ENCODE measurements at regions not wholly inside any gene's neighbourhood (a gene's known extent, or its start where the extent isn't known, plus 50 kb on each side); places are given as distances from the start of the nearest gene placed in this dataset.

DNA sequence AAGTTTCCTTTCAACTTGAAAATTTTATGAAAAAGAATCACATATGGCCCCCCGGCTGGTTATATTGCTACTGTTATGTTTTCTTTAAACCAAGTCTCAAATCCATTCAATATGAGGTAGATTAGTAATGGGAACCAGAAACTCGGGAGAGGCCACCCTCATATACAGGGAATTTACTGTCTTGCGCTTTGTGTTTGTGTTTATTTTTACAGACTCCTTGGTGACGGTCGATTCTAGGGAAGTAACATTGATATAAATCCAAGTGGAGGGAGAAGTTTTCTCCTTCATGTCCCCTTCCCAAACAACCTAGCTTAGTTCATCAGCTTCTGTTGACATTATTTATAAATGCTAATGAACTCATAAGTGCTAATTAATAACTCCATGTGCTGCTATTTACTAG is 163.5 kb upstream of the LMO4 start:
- H3K36me3 Mint-ChIP-seq (ENCODE audit: insufficient read depth in 2 of 2) = no peaks in the 10 kb centered on the region
- no peak for ATAC-seq (replicated peaks in 1 of 2)
- H3K4me3 Mint-ChIP-seq = no peak overlapping the region

DNA sequence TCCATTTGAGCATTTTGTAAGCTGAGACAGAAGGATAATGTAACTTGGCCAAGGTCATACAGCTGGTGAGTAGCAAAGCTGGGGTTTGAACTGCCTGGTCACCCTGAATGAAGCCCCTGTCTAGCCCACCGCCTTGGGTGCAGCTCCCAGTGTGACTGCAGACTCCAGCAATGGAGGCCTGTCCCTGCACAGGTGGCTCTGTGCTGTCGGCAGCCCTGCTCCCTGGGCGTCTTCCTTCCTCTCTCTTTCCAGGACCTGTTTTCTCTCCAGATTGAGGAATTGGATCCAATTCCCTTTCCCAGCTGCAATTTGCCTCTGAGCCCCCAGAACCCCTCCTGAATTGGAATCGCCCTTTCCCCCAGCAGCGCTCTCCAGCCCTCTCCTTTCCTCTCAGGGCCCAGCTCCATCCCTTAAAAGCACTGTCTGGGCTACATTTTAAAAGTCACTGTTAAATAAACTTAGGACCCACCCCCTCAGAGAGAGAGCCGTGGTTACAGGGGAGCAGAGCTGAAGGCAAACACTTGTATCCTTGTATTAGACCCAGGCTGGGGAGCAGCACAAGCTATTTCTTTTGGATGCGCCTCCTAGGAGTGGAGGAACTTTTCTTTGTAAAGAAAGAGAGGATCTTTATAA is 161.4 kb upstream of the LMO4 start:
- Mint-ChIP-seq H3K27ac (no peak overlapping the region), H3K27me3 (ENCODE audit: low read depth) (peaks cover 38% of the 10 kb centered on the region), H3K9me3 (no peaks in the 10 kb centered on the region), H3K4me1 (ENCODE audit: low read depth) (no peaks in the 10 kb centered on the region), H3K36me3 (ENCODE audit: insufficient read depth in 2 of 2) (no peaks in the 10 kb centered on the region), H3K4me3 (no peak overlapping the region)
- DNase-seq (no peak), ATAC-seq (replicated peaks in 1 of 2) (no peak)

More for the DNA sequence above, 163.5 kb upstream of the LMO4 start:
- DNase-seq = no peak
- Mint-ChIP-seq H3K27ac (no peak overlapping the region), H3K27me3 (ENCODE audit: low read depth) (peaks cover 42% of the 10 kb centered on the region), H3K4me1 (ENCODE audit: low read depth) (no peaks in the 10 kb centered on the region), H3K9me3 (no peaks in the 10 kb centered on the region)

DNA sequence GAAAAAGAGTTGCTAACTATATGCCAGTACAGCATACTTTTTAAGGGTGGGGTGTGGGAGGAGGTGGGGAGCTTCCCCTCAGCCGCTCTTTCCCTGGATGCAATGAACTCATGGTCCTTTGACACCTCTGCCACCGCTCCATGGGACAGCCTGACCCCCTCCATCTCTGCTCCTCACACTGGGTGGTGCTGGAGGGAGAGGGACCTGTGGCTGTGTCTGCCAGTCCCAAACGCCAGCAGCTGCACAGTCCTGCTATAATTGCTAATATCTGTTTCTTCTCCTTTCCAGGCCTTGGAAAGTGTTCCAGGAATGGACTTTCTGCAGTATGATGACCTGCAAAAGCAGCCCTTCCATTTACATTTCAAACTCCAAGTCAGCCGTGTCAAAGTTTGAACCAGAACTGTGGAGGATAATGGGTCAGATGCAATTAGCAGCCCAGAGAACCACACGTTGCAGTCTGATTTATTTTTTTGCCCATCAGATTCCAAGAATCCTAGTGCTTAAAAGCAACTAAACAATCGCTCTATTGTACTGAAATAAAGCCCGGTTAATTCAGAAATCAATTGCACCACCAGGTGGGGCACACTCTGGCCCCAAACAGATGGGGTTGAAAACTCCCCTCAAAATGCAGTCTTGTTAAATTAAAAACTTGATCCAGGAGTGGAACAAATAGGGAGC is 160.7 kb upstream of the LMO4 start:
- no peak overlapping the region for H3K4me3 Mint-ChIP-seq
- DNase-seq (no peak), ATAC-seq (replicated peaks in 1 of 2) (no peak)
- no peaks in the 10 kb centered on the region for H3K9me3 Mint-ChIP-seq
- H3K27me3 Mint-ChIP-seq (ENCODE audit: low read depth) = peaks cover 31% of the 10 kb centered on the region
- H3K27ac Mint-ChIP-seq = no peak overlapping the region
- H3K36me3 Mint-ChIP-seq (ENCODE audit: insufficient read depth in 2 of 2) = no peaks in the 10 kb centered on the region
- no peaks in the 10 kb centered on the region for H3K4me1 Mint-ChIP-seq (ENCODE audit: low read depth)

DNA sequence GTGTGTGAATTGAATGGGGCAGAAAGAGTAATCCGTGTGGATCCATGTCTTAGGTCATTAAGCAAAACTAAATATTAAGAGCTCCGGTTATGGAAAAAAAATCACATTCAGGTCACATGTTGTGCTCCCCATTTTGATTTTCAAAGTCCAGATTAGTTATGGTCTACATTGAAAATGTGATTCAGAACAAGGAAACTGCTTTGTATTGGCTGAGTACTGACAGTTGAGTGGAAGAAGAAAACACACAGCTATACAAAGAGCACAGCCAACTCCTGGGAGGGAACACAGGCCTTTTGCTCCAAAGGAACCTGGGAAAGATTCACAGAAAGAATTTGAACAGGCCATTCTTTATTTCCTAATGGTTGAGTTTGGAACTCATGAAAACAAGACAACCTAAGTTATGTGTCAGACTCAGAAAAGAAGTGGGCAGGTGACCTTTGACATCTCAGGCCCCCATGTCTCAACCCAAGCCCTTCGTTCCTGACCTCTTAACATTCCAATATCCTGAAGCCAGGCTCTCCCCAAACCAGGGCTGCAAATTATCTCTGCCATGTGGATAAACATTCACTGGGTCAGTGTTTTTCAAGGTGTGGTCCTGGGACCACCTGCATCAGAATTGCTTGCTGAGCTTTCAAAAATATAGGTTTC is 159.3 kb upstream of the LMO4 start:
- Mint-ChIP-seq H3K4me3 (no peak overlapping the region), H3K4me1 (ENCODE audit: low read depth) (no peaks in the 10 kb centered on the region), H3K27ac (no peak overlapping the region), H3K27me3 (ENCODE audit: low read depth) (peaks cover 31% of the 10 kb centered on the region), H3K36me3 (ENCODE audit: insufficient read depth in 2 of 2) (no peaks in the 10 kb centered on the region), H3K9me3 (no peaks in the 10 kb centered on the region)
- DNase-seq = no peak
- no peak for ATAC-seq (replicated peaks in 1 of 2)

DNA sequence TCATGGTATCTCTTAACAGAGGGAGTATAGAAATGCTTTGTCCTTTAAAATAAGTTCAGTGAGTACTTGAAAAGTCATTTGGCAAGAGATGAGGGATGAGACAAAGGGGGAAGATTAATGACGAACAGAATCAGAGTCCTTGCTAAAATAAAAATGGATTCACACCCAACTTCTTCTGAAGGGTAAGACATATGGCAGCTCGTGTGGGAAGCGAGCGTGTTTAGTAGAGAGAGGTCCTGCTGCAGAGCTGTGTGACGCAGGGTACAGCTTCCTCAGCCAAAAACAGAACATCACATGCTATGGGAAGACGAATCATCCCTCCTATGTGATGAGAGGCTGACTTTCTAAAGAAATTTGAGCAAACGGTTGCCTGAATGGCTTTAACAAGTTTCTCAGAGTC is 158.5 kb upstream of the LMO4 start:
- no peak overlapping the region for H3K4me3 Mint-ChIP-seq
- DNase-seq (no peak), ATAC-seq (replicated peaks in 1 of 2) (no peak)
- H3K4me1 Mint-ChIP-seq (ENCODE audit: low read depth) = no peaks in the 10 kb centered on the region
- peaks cover 30% of the 10 kb centered on the region for H3K27me3 Mint-ChIP-seq (ENCODE audit: low read depth)
- no peaks in the 10 kb centered on the region for H3K36me3 Mint-ChIP-seq (ENCODE audit: insufficient read depth in 2 of 2)
- H3K27ac Mint-ChIP-seq = no peak overlapping the region
- no peaks in the 10 kb centered on the region for H3K9me3 Mint-ChIP-seq

DNA sequence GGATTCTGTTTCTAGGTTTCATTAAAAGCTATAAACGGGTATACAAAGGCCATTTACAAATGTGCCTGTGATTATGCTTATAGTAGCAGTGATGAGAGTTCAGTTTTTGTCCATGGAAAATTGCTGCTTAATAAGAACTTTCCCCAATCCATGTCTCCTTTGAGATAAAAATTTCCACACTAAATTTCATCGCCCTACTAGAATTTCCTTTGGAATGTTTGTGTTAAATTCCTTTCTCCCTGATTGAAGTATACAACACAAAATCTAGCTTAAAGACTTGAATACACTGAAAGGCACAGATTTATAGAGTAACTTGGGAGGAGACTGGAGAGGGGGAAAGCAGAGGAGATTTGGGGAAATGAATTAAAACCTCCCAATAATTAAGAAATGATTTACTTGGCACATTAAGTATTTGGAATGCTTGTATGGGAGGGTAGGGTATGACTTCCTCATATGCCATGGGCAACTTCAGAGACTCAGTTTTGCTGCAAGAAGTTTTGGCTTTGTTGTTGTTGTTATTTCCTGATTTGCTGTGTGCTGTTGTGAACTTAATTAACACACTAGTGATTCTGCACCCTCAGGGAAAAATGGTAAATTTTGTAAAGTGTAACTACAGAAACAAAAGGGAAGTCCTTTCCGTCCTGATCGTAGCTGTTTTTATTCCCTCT is 157.6 kb upstream of the LMO4 start:
- no peak overlapping the region for H3K4me3 Mint-ChIP-seq
- H3K27ac Mint-ChIP-seq = no peak overlapping the region
- no peaks in the 10 kb centered on the region for H3K36me3 Mint-ChIP-seq (ENCODE audit: insufficient read depth in 2 of 2)
- ATAC-seq (replicated peaks in 1 of 2) (no peak), DNase-seq (no peak)
- H3K27me3 Mint-ChIP-seq (ENCODE audit: low read depth) = peaks cover 24% of the 10 kb centered on the region
- no peaks in the 10 kb centered on the region for H3K9me3 Mint-ChIP-seq
- no peaks in the 10 kb centered on the region for H3K4me1 Mint-ChIP-seq (ENCODE audit: low read depth)

DNA sequence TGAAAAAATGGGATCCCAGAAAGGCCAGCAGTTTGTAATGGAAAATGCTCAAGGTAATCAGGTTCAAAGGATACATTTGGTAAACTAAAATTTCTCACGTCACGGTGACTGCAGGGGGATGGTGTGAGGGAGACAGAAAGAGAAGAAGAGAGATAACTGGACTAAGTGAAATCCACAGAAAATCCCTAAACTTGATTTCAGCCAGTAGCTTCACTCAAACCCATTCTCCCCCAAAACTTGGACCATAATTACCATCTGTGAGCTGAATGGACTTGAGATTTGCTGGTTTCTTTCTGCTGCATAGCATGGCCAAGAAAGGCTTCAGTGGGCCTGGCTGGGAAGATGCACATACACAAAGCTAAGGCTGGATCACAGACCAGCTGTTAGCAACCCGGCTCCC is 155.4 kb upstream of the LMO4 start:
- Mint-ChIP-seq H3K27ac (no peak overlapping the region), H3K9me3 (no peaks in the 10 kb centered on the region), H3K36me3 (ENCODE audit: insufficient read depth in 2 of 2) (no peaks in the 10 kb centered on the region), H3K27me3 (ENCODE audit: low read depth) (peaks cover 19% of the 10 kb centered on the region), H3K4me3 (no peak overlapping the region), H3K4me1 (ENCODE audit: low read depth) (no peaks in the 10 kb centered on the region)
- DNase-seq (no peak), ATAC-seq (replicated peaks in 1 of 2) (no peak)

DNA sequence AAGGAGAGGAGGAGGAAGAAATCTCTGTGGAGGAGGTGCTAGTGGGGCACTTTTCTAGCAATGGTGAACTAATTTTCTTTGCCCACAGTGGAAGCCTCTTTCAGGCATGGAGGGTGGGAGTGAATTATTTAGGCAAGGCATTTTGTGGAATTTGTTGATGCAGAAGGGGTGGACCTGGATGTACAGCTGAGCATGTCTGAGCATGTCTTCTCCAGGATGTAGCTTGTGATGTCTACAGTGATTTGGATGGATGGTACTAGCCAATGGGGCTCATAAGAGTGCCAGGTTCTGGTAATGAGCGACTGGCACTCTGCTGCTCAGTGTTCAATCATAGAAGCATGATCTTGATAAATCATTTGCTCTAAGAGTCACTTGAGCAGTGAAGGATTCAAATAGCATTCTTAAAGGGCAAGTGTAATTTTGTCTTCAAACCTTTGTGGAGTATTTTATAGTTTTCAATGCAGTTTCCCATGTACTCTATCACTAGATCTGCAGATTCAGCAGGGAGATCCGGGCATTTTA is 153.9 kb upstream of the LMO4 start:
- H3K9me3 Mint-ChIP-seq = no peaks in the 10 kb centered on the region
- peaks cover 19% of the 10 kb centered on the region for H3K27me3 Mint-ChIP-seq (ENCODE audit: low read depth)
- no peaks in the 10 kb centered on the region for H3K36me3 Mint-ChIP-seq (ENCODE audit: insufficient read depth in 2 of 2)
- no peaks in the 10 kb centered on the region for H3K4me1 Mint-ChIP-seq (ENCODE audit: low read depth)
- H3K27ac Mint-ChIP-seq = no peak overlapping the region
- H3K4me3 Mint-ChIP-seq = no peak overlapping the region
- DNase-seq (no peak), ATAC-seq (replicated peaks in 1 of 2) (no peak)

DNA sequence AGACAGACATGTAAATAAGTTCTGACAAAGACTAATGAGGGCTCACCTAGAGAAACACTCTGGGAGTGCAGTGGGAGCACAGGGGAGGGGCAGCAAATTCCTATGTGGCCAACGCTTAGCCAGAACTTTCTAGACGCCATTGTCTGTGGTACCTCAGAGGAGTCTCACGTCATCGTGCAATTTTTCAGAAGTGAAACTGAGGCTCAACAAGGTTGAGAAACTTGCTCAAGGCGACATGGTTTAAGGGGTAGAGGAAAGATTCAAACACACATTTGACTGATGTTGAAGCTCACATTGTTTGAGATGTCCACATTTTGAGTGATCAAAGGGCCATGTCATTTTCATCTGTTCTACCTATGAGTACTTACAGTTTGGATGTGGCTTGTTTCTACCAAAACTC is 152.6 kb upstream of the LMO4 start:
- Mint-ChIP-seq H3K9me3 (no peaks in the 10 kb centered on the region), H3K4me1 (ENCODE audit: low read depth) (no peaks in the 10 kb centered on the region), H3K27ac (no peak overlapping the region), H3K36me3 (ENCODE audit: insufficient read depth in 2 of 2) (no peaks in the 10 kb centered on the region), H3K27me3 (ENCODE audit: low read depth) (peaks cover 30% of the 10 kb centered on the region), H3K4me3 (no peak overlapping the region)
- ATAC-seq (replicated peaks in 1 of 2) (no peak), DNase-seq (no peak)

DNA sequence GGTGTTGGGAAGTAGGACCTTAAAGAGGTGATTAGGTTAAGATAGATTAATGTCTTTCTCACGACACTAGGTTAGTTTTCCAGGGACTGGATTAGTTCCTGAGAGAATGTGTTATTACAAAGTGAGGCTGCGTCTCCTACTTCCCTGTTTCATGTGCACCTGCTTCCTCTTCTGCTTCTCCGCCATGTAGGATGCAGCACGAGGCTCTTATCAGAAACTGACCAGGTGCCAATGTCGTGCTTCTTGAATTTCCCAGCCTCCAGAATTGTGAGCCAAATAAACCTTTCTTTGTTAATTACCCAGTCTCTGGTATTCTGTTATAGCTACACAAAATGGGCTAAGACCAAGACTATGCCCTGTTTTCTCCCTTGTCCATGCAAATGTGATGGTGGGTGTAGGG is 152.2 kb upstream of the LMO4 start:
- Mint-ChIP-seq H3K27ac (no peak overlapping the region), H3K27me3 (ENCODE audit: low read depth) (peaks cover 35% of the 10 kb centered on the region), H3K36me3 (ENCODE audit: insufficient read depth in 2 of 2) (no peaks in the 10 kb centered on the region), H3K4me3 (no peak overlapping the region), H3K4me1 (ENCODE audit: low read depth) (no peaks in the 10 kb centered on the region), H3K9me3 (no peaks in the 10 kb centered on the region)
- DNase-seq (no peak), ATAC-seq (replicated peaks in 1 of 2) (no peak)

DNA sequence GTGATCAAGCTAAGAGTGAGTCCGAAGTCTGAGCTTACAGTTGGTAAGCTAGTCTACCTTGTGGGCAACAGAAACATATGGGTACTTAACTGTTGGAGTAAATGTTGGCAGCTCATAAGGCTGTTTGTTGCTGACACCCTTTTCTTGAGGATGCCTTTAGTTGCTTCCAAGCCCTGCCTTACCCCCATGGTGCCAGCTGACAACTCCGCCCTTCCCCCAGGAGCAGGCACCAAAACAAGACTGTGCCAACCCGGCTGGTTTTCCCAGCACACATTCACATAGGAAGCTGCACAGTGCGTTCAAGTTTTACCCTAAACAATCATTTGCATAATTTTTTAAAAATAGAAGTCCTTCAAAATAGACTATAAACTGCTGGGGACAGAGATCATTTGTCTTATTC is 150.2 kb upstream of the LMO4 start:
- H3K27me3 Mint-ChIP-seq (ENCODE audit: low read depth) = peaks cover 50% of the 10 kb centered on the region
- DNase-seq (no peak), ATAC-seq (replicated peaks in 1 of 2) (no peak)
- no peaks in the 10 kb centered on the region for H3K9me3 Mint-ChIP-seq
- H3K27ac Mint-ChIP-seq = no peak overlapping the region
- no peak overlapping the region for H3K4me3 Mint-ChIP-seq
- no peaks in the 10 kb centered on the region for H3K36me3 Mint-ChIP-seq (ENCODE audit: insufficient read depth in 2 of 2)
- H3K4me1 Mint-ChIP-seq (ENCODE audit: low read depth) = no peaks in the 10 kb centered on the region

DNA sequence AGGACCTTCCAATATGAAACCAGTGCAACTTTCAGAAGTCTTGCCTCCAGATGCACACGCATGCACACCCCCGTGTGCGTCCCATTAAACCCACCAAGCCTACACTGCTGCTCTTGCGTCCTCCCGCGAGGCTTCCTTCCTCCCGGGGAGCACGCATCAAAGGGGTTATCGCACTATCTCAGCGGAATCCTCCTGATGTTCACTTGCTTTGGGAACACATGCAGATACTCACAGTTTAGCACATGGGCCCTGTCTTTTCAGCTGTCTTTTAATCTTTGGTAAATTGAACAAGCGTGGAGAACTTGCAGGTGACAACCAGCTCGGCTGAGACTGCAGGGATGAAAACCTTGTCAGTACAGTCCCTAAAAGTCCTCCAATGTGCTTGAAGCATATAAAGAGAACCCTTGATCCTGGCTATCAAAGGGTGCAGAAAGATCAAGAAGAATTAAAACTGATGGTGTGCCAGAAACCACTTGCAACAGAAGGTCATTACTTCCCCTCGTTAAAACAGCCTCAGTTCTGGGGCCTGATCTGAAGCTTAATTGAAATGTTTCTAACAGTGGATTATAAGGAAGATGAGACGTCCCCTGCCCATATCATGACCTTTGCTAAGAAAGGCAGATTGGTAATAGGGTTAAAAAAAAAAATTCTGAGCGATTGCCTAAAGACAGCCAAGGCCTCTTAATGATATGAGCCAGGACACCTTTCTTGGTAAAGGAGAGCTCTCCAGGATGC is 149.4 kb upstream of the LMO4 start:
- no peaks in the 10 kb centered on the region for H3K4me1 Mint-ChIP-seq (ENCODE audit: low read depth)
- ATAC-seq (replicated peaks in 1 of 2) = no peak
- DNase-seq = no peak
- H3K27me3 Mint-ChIP-seq (ENCODE audit: low read depth) = peaks cover 52% of the 10 kb centered on the region
- no peak overlapping the region for H3K4me3 Mint-ChIP-seq
- H3K9me3 Mint-ChIP-seq = no peaks in the 10 kb centered on the region
- H3K27ac Mint-ChIP-seq = no peak overlapping the region
- no peaks in the 10 kb centered on the region for H3K36me3 Mint-ChIP-seq (ENCODE audit: insufficient read depth in 2 of 2)

Data from activated T-cell treated with anti-CD3 and anti-CD28 coated beads, Interleukin-2, amount 50 U/mL, for 72 hours (primary cell).